ENCODE measurements at regions not wholly inside any gene's neighbourhood (a gene's known extent, or its start where the extent isn't known, plus 50 kb on each side); places are given as distances from the start of the nearest gene placed in this dataset.

GRCh38 chr1:71179997-71180396 is 99.2 kb upstream of the ZRANB2 start (continued):
- no peak for TF ChIP-seq TSHZ1 (CRISPR knock-in tag; IDR thresholded peaks at IDR 0.05)
- TF ChIP-seq ZNF124 (CRISPR knock-in tag; IDR thresholded peaks at IDR 0.05): no peak
- no peak for TF ChIP-seq TEAD1 (CRISPR knock-in tag; IDR thresholded peaks at IDR 0.05)
- TF ChIP-seq SIN3B (IDR thresholded peaks at IDR 0.05; ENCODE audit: low read depth): no peak
- no peak for TF ChIP-seq ZC3H11A (IDR thresholded peaks at IDR 0.05; ENCODE audit: low read depth, low read length)

- in situ Hi-C loops (cut with MboI) (no loop called here), intact Hi-C loops (cut with micrococcal nuclease) (no loop called here)
- no peaks in the 10 kb centered on the region for H3K9me1 ChIP-seq (ENCODE audit: control insufficient read depth, insufficient read depth, low read length)
- no TSS peak for BruUV-seq (replicated peaks)
- no peaks in the 10 kb centered on the region for H3K36me3 ChIP-seq (ENCODE audit: control insufficient read depth, insufficient read depth, low read length)
- ChIA-PET POLR2A (no interaction called here), CTCF (ENCODE audit: low intra/inter-chr PET ratio) (no interaction called here)
- no peaks in the 10 kb centered on the region for H3K4me1 ChIP-seq (replicated peaks in 1 of 2; ENCODE audit: control insufficient read depth in 2 of 2, insufficient read depth in 2 of 2, low read length in 2 of 2)
- H3K4me3 ChIP-seq: no peak overlapping the region
- no peak overlapping the region for H3K27ac ChIP-seq (ENCODE audit: extremely low read depth, low read depth, low read length)
- no peaks in the 10 kb centered on the region for H3K27me3 ChIP-seq (ENCODE audit: control insufficient read depth in 2 of 2, insufficient read depth in 2 of 2, low read length in 2 of 2)
- no peaks in the 10 kb centered on the region for H4K20me1 ChIP-seq (replicated peaks; ENCODE audit: control insufficient read depth, insufficient read depth, low read length)
- no peaks in the 10 kb centered on the region for H3K9me3 ChIP-seq (replicated peaks; ENCODE audit: control insufficient read depth, insufficient read depth, low read depth, low read length)
- 0% methylated on average over 1 of the region's 1 CpG for WGBS (ENCODE audit: insufficient coverage, low coverage, missing lambda C conversion rate)
- DNase-seq (ENCODE audit: extremely low read depth in 1 of 4, low spot score in 3 of 4) (no peak), FAIRE-seq (no peak), ATAC-seq (no peak)
- H2AFZ ChIP-seq (ENCODE audit: low read depth, low read length): no peak overlapping the region
- H3K9ac ChIP-seq (ENCODE audit: insufficient read depth in 1 of 2, low read depth in 2 of 2, low read length in 2 of 2): no peak overlapping the region
- no peaks in the 10 kb centered on the region for H3K79me2 ChIP-seq (ENCODE audit: control insufficient read depth, insufficient read depth, low read length)
- H3K4me2 ChIP-seq (ENCODE audit: insufficient read depth, low read length): no peak overlapping the region
- TF ChIP-seq NCOA4 (IDR thresholded peaks at IDR 0.05; ENCODE audit: partially characterized antibody) (no peak), HDAC3 (IDR thresholded peaks at IDR 0.05; ENCODE audit: borderline replicate concordance, partially characterized antibody) (no peak), SNAPC5 (CRISPR knock-in tag; IDR thresholded peaks at IDR 0.05) (no peak), KLF16 (IDR thresholded peaks at IDR 0.05) (no peak), DPF2 (IDR thresholded peaks at IDR 0.05) (no peak), ZBTB11 (CRISPR knock-in tag; IDR thresholded peaks at IDR 0.05) (no peak), TCFL5 (CRISPR knock-in tag; conservative IDR thresholded peaks at IDR 0.05) (no peak), BMI1 (IDR thresholded peaks at IDR 0.05; ENCODE audit: low read length) (no peak), ELF2 (CRISPR knock-in tag; IDR thresholded peaks at IDR 0.05) (no peak), LCOR (CRISPR knock-in tag; IDR thresholded peaks at IDR 0.05) (no peak), ELK3 (CRISPR knock-in tag; IDR thresholded peaks at IDR 0.05) (no peak)
Measured at GRCh38 chr1:71170925-71171324, 90.1 kb upstream of the ZRANB2 start.
